HG03439 (cell line): ENCODE measurements at regions not wholly inside any gene's neighbourhood (a gene's known extent, or its start where the extent isn't known, plus 50 kb on each side); places are given as distances from the start of the nearest gene placed in this dataset.

Experiments
- ATAC-seq: cut with Tn5 transposase; IDR thresholded peaks from one replicate; pipeline ENCODE4 v1.9.1; 2021; ENCODE audit warnings: mild to moderate bottlenecking, moderate library complexity; ENCODE audit not compliant: unreplicated experiment

- ATAC-seq: no peak
Measured at GRCh38 chr7:10798044-10798443, 175.6 kb upstream of the PHF14 start.

- no peak for ATAC-seq
Measured at GRCh38 chr7:10799475-10799874, 174.2 kb upstream of the PHF14 start.

- ATAC-seq: no peak
Measured at GRCh38 chr7:10802011-10802410, 171.7 kb upstream of the PHF14 start.

GRCh38 chr7:10802526-10802925 lies 171.1 kb upstream of the PHF14 start:
- no peak for ATAC-seq

- ATAC-seq: no peak
Measured at GRCh38 chr7:10803720-10804119, 170.0 kb upstream of the PHF14 start.

- no peak for ATAC-seq
Measured at GRCh38 chr7:10804770-10805169, 168.9 kb upstream of the PHF14 start.

- no peak for ATAC-seq
Measured at GRCh38 chr7:10815546-10815945, 158.1 kb upstream of the PHF14 start.

GRCh38 chr7:10821156-10821555 lies 152.5 kb upstream of the PHF14 start:
- ATAC-seq: no peak

- no peak for ATAC-seq
Measured at GRCh38 chr7:10824154-10824553, 149.5 kb upstream of the PHF14 start.

- ATAC-seq: no peak
Measured at GRCh38 chr7:10838228-10838627, 135.4 kb upstream of the PHF14 start.

GRCh38 chr7:10845225-10845624 lies 128.4 kb upstream of the PHF14 start:
- ATAC-seq: no peak

- no peak for ATAC-seq
Measured at GRCh38 chr7:10855583-10855982, 118.1 kb upstream of the PHF14 start.

- ATAC-seq: no peak
Measured at GRCh38 chr7:10860516-10860915, 113.2 kb upstream of the PHF14 start.

- no peak for ATAC-seq
Measured at GRCh38 chr7:10863476-10863875, 110.2 kb upstream of the PHF14 start.

GRCh38 chr7:10874666-10875065 lies 99.0 kb upstream of the PHF14 start:
- no peak for ATAC-seq

GRCh38 chr7:10875080-10875479 lies 98.6 kb upstream of the PHF14 start:
- ATAC-seq: no peak

- ATAC-seq: peak; percentile 12
Measured at GRCh38 chr7:10888861-10889260, 84.8 kb upstream of the PHF14 start.

- ATAC-seq: peak; percentile 95
Measured at GRCh38 chr7:10889266-10889898, 84.3 kb upstream of the PHF14 start.

GRCh38 chr7:10908600-10908999 lies 65.1 kb upstream of the PHF14 start:
- no peak for ATAC-seq

GRCh38 chr7:10910447-10910846 lies 63.2 kb upstream of the PHF14 start:
- no peak for ATAC-seq

GRCh38 chr7:10912077-10912476 lies 61.6 kb upstream of the PHF14 start:
- ATAC-seq: no peak

GRCh38 chr7:10913457-10913856 lies 60.2 kb upstream of the PHF14 start:
- ATAC-seq: no peak

GRCh38 chr7:10918093-10918590 lies 55.5 kb upstream of the PHF14 start:
- ATAC-seq: no peak
